GM19395 (cell line): ENCODE measurements at regions not wholly inside any gene's neighbourhood (a gene's known extent, or its start where the extent isn't known, plus 50 kb on each side); places are given as distances from the start of the nearest gene placed in this dataset.
"Not testable (repeated sequence)": the region's sequence is repeated elsewhere in the genome, so short reads cannot be mapped to it uniquely, and the experiment has no call there.

ENCODE experiments used
- ATAC-seq: cut with Tn5 transposase; IDR thresholded peaks from one replicate; pipeline ENCODE4 v1.9.1; 2021; ENCODE audit warnings: mild to moderate bottlenecking, moderate library complexity; ENCODE audit not compliant: unreplicated experiment

- no peak for ATAC-seq
These were observed 265.1 kb downstream of the RND3 start for GRCh38 chr2:150222379-150222778.

- no peak for ATAC-seq
These were observed 267.6 kb downstream of the RND3 start for GRCh38 chr2:150219861-150220260.

DNA sequence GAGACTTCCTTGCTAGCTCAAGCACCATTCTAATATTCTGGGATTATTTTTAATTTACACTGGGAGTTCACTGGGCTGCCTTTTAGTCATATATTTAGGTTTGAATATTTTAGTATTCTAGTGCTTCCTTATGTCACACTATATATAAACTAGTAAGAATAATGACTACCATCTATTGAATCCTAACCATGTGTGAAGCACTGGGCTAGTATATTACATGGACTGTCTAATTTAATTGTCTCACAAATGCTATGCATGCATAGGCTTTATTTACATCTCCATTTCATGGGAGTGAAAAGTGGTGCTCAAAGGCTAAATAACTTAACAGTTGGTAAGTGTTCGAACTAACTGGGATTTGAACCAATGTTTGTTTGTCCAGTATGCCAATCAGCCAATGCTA, 272.4 kb downstream of the RND3 start:
- ATAC-seq: no peak

- ATAC-seq: no peak
These were observed 272.8 kb downstream of the RND3 start for GRCh38 chr2:150214626-150215025.

- ATAC-seq: no peak
These were observed 274.7 kb downstream of the RND3 start for GRCh38 chr2:150212722-150213171.

- no peak for ATAC-seq
These were observed 276.3 kb downstream of the RND3 start for GRCh38 chr2:150211164-150211631.

DNA sequence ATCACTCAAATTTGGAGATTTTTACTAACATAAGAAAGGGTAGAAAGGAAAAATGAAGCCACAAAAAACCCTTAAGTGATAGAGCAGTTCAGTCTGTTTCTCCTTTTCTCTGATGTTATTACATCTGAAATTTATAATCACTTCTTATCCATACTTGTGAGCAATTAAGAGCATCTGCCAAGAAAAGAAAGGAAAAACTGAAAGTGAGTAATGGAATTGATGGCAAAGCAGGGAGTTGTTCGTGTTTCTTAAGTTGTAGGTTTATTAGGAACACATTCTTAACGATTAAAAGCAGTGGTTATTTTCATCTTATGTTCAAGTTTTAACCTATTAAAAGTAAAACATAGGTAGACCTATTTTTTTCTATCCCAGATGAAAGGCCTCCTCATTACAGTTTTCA, 277.7 kb downstream of the RND3 start:
- no peak for ATAC-seq

DNA sequence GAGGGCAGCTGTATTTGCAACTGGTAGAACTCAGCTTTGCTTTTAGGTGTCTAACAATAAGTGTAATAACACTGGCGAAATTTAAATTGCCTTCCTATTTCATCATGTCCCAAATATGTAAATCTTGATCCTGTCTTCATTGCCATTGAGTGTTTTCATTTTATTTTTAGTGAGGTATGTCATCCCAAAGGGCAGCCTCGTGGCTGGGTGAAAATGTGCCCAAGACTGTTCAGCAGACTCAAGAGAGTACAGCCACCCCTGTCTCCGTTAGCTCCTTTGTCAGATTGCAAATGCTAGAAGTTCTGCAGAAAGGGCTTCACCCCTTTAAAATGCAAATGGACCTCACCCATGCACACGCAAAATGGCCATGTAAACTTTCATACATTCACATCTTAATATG, 278.8 kb downstream of the RND3 start:
- ATAC-seq: no peak

DNA sequence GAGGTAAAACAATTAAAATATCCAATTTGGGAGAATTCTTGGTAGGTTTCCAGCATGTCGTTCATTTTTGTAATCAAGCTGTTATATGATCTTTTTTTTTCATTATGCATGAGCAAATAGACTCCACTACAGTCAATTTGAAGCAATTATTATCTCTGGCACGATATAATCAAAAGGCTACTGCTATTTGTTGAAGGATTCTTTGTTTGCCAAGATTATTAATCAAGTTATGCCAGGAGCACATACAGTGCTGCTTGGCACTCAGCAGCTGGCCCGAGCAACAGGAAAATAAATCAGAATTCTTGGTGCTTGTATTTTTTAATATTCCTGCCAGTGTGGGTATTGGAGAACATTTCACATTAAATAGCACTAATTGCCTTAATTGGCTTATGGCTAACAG, 279.5 kb downstream of the RND3 start:
- no peak for ATAC-seq

DNA sequence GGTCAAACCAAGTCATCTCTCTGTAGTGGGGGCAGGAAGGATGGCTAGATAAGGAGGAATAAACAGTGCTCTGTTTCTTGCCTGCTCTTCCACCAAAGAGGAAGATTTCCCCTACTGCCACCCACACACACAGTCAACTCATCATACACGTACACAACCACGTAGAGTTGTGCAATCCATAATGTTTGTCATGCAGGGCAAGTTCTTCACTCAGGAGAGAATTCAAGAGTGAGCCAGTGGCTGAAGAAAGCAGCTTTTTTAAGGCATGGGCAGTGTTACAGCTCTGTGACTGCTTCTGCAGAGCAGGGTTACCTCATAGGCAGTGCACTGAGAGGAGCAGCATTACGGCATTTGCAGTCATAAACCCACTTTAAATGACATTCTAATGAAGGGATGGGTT, 283.0 kb downstream of the RND3 start:
- ATAC-seq: no peak

DNA sequence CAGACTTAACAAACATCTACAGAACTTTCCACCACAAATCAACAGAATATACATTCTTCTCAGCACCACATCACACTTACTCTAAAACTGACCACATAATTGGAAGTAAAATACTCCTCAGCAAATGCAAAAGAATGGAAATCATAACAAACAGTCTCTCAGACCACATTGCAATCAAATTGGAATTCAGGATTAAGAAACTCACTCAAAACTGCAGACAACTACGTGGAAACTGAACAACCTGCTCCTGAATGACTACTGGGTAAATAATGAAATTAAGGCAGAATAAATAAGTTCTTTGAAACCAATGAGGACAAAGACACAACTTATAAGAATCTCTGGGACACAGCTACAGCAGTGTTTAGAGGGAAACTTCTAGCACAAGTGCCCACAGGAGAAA, 292.7 kb downstream of the RND3 start:
- ATAC-seq: not testable (repeated sequence)

- ATAC-seq: no peak
These were observed 294.8 kb downstream of the RND3 start for GRCh38 chr2:150192701-150193100.

- no peak for ATAC-seq
These were observed 296.1 kb downstream of the RND3 start for GRCh38 chr2:150191349-150191748.

DNA sequence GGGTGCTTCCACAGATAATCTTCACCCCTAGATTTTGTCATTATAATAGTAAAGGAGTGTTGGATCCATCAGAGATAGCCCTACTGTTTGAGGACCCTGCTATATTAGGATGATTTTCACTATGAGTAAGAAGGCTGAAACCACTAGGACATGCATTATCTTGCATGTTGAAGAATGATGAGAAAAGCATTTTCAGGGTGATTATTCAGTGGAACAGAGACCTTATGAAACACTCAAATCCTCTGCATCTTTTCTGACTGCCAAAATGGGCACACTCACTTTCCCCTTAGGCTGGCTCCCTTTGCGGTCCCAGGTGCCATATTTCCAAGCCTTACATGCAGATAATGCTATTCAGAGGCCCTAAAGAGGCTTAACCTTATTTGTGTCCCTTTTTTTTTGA, 296.9 kb downstream of the RND3 start:
- no peak for ATAC-seq

GRCh38 chr2:150188800-150189199, 298.7 kb downstream of the RND3 start:
- no peak for ATAC-seq

DNA sequence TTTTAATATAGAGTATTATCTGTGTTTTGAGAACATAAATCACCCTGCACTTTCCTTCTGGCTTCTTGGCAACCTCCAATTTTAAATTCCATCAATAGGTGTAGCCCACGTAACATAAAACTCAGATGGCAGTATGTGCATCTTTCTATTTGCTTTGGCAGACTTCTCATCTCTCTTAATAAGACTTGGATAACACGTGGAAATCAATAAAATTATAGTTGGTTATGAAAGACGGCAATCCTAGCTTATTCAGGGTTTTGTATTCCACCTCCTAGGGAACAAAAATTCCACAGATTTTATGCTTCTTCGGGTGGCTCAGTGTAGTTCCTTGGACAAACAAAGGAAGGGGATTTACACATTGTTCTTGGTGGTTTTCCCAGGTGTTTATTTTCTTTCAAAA, 299.3 kb downstream of the RND3 start:
- ATAC-seq: no peak

DNA sequence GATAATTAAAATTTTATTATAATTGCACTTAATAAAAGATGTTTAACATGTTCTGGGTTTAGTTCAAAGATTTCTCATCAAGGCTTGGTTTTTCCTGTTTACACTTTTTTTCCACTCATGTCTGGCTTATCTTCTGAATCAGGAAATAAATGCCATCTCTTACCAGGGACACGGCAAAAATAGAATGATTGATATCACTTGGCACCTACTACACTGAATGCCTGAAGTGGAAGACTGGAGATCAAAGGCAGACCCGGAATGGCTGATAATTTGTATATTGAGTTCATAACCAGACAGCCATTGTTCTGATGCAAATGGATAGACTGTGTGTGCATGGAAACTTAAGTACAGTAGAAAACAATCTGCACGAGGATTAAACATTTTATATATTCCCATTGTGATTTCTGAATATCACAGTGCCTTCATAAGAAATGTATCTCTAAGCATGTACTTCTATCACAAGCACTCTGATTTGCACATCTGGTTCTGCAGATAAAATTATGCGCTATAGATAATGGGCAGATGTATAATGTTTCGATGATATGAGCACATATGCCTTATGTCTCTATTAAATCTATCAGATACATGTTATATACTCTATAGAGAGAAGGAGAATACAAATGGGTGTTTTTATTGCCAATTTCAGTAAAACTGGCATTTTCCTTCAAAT, 304.8 kb downstream of the RND3 start:
- ATAC-seq: no peak

DNA sequence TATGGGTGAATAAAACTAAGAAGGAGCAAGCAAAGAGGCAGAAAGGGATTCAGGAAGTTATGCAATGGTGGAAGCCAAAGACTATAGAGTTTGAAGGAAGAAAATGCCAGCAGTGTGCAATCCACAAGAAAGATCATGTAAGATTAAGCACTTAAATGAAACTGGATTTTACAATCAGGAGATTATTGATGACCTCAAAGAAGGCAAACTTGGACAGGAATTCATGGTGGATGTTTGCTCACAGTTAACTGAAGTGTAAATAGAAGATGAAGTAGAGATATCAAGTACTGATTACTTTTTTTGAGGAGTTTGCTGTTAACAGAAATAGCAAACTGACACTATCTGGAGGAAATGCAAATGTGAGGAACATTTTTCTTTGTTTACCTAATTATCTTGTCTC, 308.9 kb downstream of the RND3 start:
- ATAC-seq: no peak

DNA sequence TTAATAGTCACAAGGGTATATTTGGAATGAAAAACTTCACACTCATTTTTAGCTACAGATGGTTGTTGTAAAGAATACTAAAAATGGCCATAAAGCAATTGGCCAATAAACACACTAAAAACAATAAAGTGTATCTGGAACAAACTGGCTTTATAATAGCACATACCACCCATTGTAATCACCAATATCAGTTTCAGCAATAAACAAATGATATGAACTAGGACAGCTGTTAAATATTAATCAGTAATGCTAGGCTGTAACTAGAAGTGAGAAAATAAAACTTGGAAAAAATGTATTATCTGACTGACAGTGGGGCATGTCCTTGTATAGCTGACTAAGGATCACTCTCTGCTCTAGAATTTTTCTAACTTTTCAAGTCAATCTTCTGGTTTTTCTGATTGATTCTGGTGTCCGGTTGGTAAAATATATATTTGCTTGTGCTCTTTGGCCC, 312.5 kb downstream of the RND3 start:
- no peak for ATAC-seq

GRCh38 chr2:150174056-150174805, 313.2 kb downstream of the RND3 start:
- no peak for ATAC-seq

GRCh38 chr2:150171065-150171548, 316.4 kb downstream of the RND3 start:
- ATAC-seq: no peak

DNA sequence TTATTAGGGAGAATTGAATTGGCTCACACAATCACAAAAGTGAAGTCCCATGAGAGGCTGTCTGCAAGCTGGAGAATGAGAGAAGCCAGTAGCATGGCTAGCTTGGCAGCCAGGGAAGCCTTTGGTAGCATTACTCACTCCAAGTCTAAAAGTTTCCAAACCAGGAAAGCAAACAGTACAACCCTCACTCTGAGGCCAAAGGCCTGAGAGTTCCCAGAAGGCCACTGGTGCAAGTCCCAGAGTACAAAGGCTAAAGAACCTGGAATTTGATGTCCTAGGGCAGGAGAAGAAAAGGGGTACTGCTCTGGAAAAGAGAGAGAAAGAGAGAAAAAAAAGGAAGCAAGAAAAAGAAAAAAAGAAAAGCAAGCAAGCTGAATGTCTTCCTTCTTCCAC, 318.2 kb downstream of the RND3 start:
- ATAC-seq: no peak
